Panc1 (cell line): ENCODE measurements at regions not wholly inside any gene's neighbourhood (a gene's known extent, or its start where the extent isn't known, plus 50 kb on each side); places are given as distances from the start of the nearest gene placed in this dataset.

Experiments used
- ATAC-seq: fragments of 200-7000 bp; cut with Tn5 transposase; 2 replicates; pipeline ENCODE4 v1.9.1; 2020; ENCODE audit warnings: mild to moderate bottlenecking, moderate library complexity
- BruUV-seq: library from RNA; stranded (reverse); fragments of 400-500 nt; replicated peaks from 2 replicates; lab custom pipeline; 2021; lab: Mats Ljungman, UMichigan
- CTCF ChIA-PET: fragments of 300-600 bp; sonication (Branson Sonifier 250); formaldehyde crosslinking; loops from one replicate; lab custom pipeline; 2022; ENCODE audit warnings: antibody characterized with exemption; lab: Charles Lee
- POLR2A ChIA-PET: fragments of 300-600 bp; sonication (Branson Sonifier 250); formaldehyde crosslinking; loops from one replicate; lab custom pipeline; 2022; ENCODE audit warnings: antibody characterized with exemption; lab: Charles Lee
- DNase-seq: peaks from one replicate; pipeline ENCODE4 v3.0.0-alpha.2; 2010; ENCODE audit warnings: low read depth, low spot score
- H3K27ac ChIP-seq: 2 replicates; pipeline ENCODE4 v1.5.1; 2011; ENCODE audit warnings: mild to moderate bottlenecking, low read length, inconsistent platforms
- H3K27me3 ChIP-seq: fragments of 200-500 bp; sonication (Bioruptor generic); 2 replicates; pipeline ENCODE4 v1.6.0; 2014; ENCODE audit warnings: low read length, inconsistent platforms; ENCODE audit not compliant: control insufficient read depth, insufficient read depth
- H3K36me3 ChIP-seq: fragments of 200-500 bp; sonication (Bioruptor generic); 2 replicates; pipeline ENCODE4 v1.5.1; 2014; ENCODE audit warnings: inconsistent platforms, mild to moderate bottlenecking, low read length, moderate library complexity; ENCODE audit not compliant: control insufficient read depth, insufficient read depth
- H3K4me1 ChIP-seq: 2 replicates; pipeline ENCODE4 v1.5.1; 2011; ENCODE audit warnings: inconsistent platforms, mild to moderate bottlenecking, low read length, moderate library complexity; ENCODE audit not compliant: control insufficient read depth, insufficient read depth
- H3K4me3 ChIP-seq, 2 experiments: 2 replicates each; pipeline ENCODE4 v1.5.1; 2011 to 2012; ENCODE audit warnings: low read depth in 2 of 2, low read length in 2 of 2, mild to moderate bottlenecking in 2 of 2, inconsistent platforms in 1 of 2, moderate library complexity in 1 of 2
- H3K9me3 ChIP-seq: fragments of 200-500 bp; sonication (Bioruptor generic); 2 replicates; pipeline ENCODE4 v1.5.1; 2014; ENCODE audit warnings: low read depth, mild to moderate bottlenecking, inconsistent platforms, low read length, moderate library complexity; ENCODE audit not compliant: control insufficient read depth, insufficient read depth
- CTCF ChIP-seq: fragments of 450-650 bp; IDR thresholded peaks from 2 replicates; pipeline ENCODE4 v1.5.1; 2017; ENCODE audit warnings: mild to moderate bottlenecking
- POLR2AphosphoS5 ChIP-seq: IDR thresholded peaks from 2 replicates; pipeline ENCODE4 v1.6.1; 2012; ENCODE audit warnings: mild to moderate bottlenecking, low read depth, low read length, moderate library complexity
- REST ChIP-seq, 2 experiments: IDR thresholded peaks; 2 replicates each; pipeline ENCODE4 v1.6.1; 2011 to 2012; ENCODE audit warnings: low read depth in 2 of 2, control low read depth in 1 of 2, low read length in 1 of 2, mild to moderate bottlenecking in 1 of 2, moderate library complexity in 1 of 2; ENCODE audit not compliant: insufficient read depth in 1 of 2
- SIN3A ChIP-seq: IDR thresholded peaks from 2 replicates; pipeline ENCODE4 v1.6.1; 2012; ENCODE audit warnings: low read depth, mild to moderate bottlenecking, low read length, moderate library complexity, borderline replicate concordance; ENCODE audit not compliant: insufficient read depth
- TCF7L2 ChIP-seq: IDR thresholded peaks from 2 replicates; pipeline ENCODE4 v1.6.1; 2011; ENCODE audit warnings: mild to moderate bottlenecking, low read depth, low read length, inconsistent platforms
- in situ Hi-C: cut with HindIII; loops from 2 replicates; pipeline ENCODE4 v1.10.0; 2016; ENCODE audit warnings: low sequenced_read_pairs, low pct_unique_long_range_greater_than_20kb
- intact Hi-C: fragments of 100-400 bp; cut with micrococcal nuclease; formaldehyde crosslinking; loops from one replicate; pipeline ENCODE4 v1.10.0; 2022; ENCODE audit not compliant: unreplicated experiment

GRCh38 chr7:130996833-130997231 lies 262.8 kb upstream of the KLF14 start:
- ATAC-seq, result peak; percentile 87

GRCh38 chr7:130998993-130999602 lies 265.1 kb upstream of the KLF14 start:
- Histone ChIP-seq H3K27me3 (no peaks in the 10 kb centered on the region), H3K4me3 (no peak overlapping the region), H3K4me1 (peaks cover 56% of the 10 kb centered on the region), H3K36me3 (no peaks in the 10 kb centered on the region), H3K9me3 (peaks cover 19% of the 10 kb centered on the region; the same call in 1 of the 2 replicates), H3K27ac (peak overlapping the region; percentile 55)
- intact Hi-C loops, result no loop called here
- in situ Hi-C loops, result no loop called here
- DNase-seq, result no peak
- no TSS peak for BruUV-seq
- no peak for ATAC-seq
- TF ChIP-seq SIN3A, result no peak
- TF ChIP-seq POLR2AphosphoS5, result no peak
- no peak for TF ChIP-seq TCF7L2
- no peak for TF ChIP-seq REST (IDR thresholded peaks at IDR 0.05; ENCODE audit: insufficient read depth in 1 of 2, low read depth in 2 of 2, low read length in 1 of 2)
- TF ChIP-seq CTCF, result no peak
- ChIA-PET POLR2A (no interaction called here), CTCF (no interaction called here)

More at GRCh38 chr7:130996833-130997231, 262.8 kb upstream of the KLF14 start:
- Histone ChIP-seq H3K9me3 (no peaks in the 10 kb centered on the region; the same call in 1 of the 2 replicates), H3K4me1 (peaks cover 56% of the 10 kb centered on the region), H3K36me3 (no peaks in the 10 kb centered on the region), H3K27me3 (no peaks in the 10 kb centered on the region), H3K27ac (peak overlapping the region; percentile 78), H3K4me3 (peak overlapping the region in 1 of 2 experiments; percentile 37; a peak in 2 of 4 replicates)
- ChIA-PET POLR2A (interaction anchor here (0.5 kb wide), 1 partner anchor 12 kb away, joined by 5 read pairs; no protein-coding TSS in a partner anchor), CTCF (interaction anchor here (0.7 kb wide), 1 partner anchor 101 kb away, joined by 4 read pairs; no protein-coding TSS in a partner anchor)
- TF ChIP-seq TCF7L2 (peak; percentile 81), REST (IDR thresholded peaks at IDR 0.05; ENCODE audit: insufficient read depth in 1 of 2, low read depth in 2 of 2, low read length in 1 of 2) (no peak)
- intact Hi-C loops (no loop called here), in situ Hi-C loops (no loop called here)
- no TSS peak for BruUV-seq
- DNase-seq, result peak; percentile 48
